Calu3 (cell line): ENCODE measurements at regions not wholly inside any gene's neighbourhood (a gene's known extent, or its start where the extent isn't known, plus 50 kb on each side); places are given as distances from the start of the nearest gene placed in this dataset.

Experiments
- BruUV-seq: library from RNA; stranded (reverse); fragments of 400-500 nt; replicated peaks from 2 replicates; lab custom pipeline; 2021; lab: Mats Ljungman, UMichigan
- CTCF ChIA-PET: fragments of 300-600 bp; sonication (Branson Sonifier 250); formaldehyde crosslinking; loops from one replicate; lab custom pipeline; 2022; ENCODE audit warnings: antibody characterized with exemption; lab: Charles Lee
- DNase-seq: peaks from one replicate; pipeline ENCODE4 v3.0.0; 2022
- H3K27ac Mint-ChIP-seq: one replicate; pipeline ENCODE4 v1.8.0; 2022; ENCODE audit warnings: mixed read lengths; ENCODE audit not compliant: unreplicated experiment
- H3K27me3 Mint-ChIP-seq: one replicate; pipeline ENCODE4 v1.8.0; 2022; ENCODE audit warnings: mixed read lengths; ENCODE audit not compliant: unreplicated experiment
- H3K36me3 Mint-ChIP-seq: one replicate; pipeline ENCODE4 v1.8.0; 2022; ENCODE audit warnings: mild to moderate bottlenecking, moderate library complexity, mixed read lengths; ENCODE audit not compliant: insufficient read depth, unreplicated experiment
- H3K4me1 Mint-ChIP-seq: one replicate; pipeline ENCODE4 v1.8.0; 2022; ENCODE audit warnings: mild to moderate bottlenecking, low read depth, mixed read lengths; ENCODE audit not compliant: unreplicated experiment
- H3K4me3 Mint-ChIP-seq: one replicate; pipeline ENCODE4 v1.8.0; 2022; ENCODE audit warnings: mild to moderate bottlenecking, low read depth, moderate library complexity, mixed read lengths; ENCODE audit not compliant: unreplicated experiment
- H3K9me3 Mint-ChIP-seq: one replicate; pipeline ENCODE4 v1.8.0; 2022; ENCODE audit warnings: low read depth, mixed read lengths; ENCODE audit not compliant: unreplicated experiment
- CTCF ChIP-seq: fragments of 200-600 bp; IDR thresholded peaks from one replicate; pipeline ENCODE4 v1.8.0; 2022; ENCODE audit warnings: antibody characterized with exemption; ENCODE audit not compliant: unreplicated experiment
- intact Hi-C: fragments of 100-400 bp; cut with micrococcal nuclease; formaldehyde crosslinking; loops from one replicate; pipeline ENCODE4 v1.10.0; 2022; ENCODE audit not compliant: unreplicated experiment

- TF ChIP-seq CTCF: no peak
- H3K27ac Mint-ChIP-seq: no peak overlapping the region
- H3K4me1 Mint-ChIP-seq: no peaks in the 10 kb centered on the region
- intact Hi-C loops: no loop called here
- no peaks in the 10 kb centered on the region for H3K36me3 Mint-ChIP-seq
- DNase-seq: no peak
- CTCF ChIA-PET: interaction anchor here (1.2 kb wide), 1 partner anchor 16 kb away, joined by 3 read pairs; no protein-coding TSS in a partner anchor
- H3K9me3 Mint-ChIP-seq: peaks cover 3% of the 10 kb centered on the region
- BruUV-seq: no TSS peak
- no peak overlapping the region for H3K4me3 Mint-ChIP-seq
- H3K27me3 Mint-ChIP-seq: no peaks in the 10 kb centered on the region
Measured at GRCh38 chr18:38297910-38298309, 732.3 kb upstream of the CELF4 start.

GRCh38 chr18:38290229-38290628 lies 724.6 kb upstream of the CELF4 start:
- intact Hi-C loops: no loop called here
- H3K27ac Mint-ChIP-seq: no peak overlapping the region
- H3K4me1 Mint-ChIP-seq: no peaks in the 10 kb centered on the region
- peaks cover 6% of the 10 kb centered on the region for H3K9me3 Mint-ChIP-seq
- DNase-seq: no peak
- H3K27me3 Mint-ChIP-seq: no peaks in the 10 kb centered on the region
- H3K36me3 Mint-ChIP-seq: no peaks in the 10 kb centered on the region
- H3K4me3 Mint-ChIP-seq: no peak overlapping the region
- TF ChIP-seq CTCF: no peak
- CTCF ChIA-PET: no interaction called here
- BruUV-seq: no TSS peak

GRCh38 chr18:38284972-38285371 lies 719.4 kb upstream of the CELF4 start:
- Mint-ChIP-seq H3K27me3 (no peaks in the 10 kb centered on the region), H3K4me3 (no peak overlapping the region), H3K9me3 (peaks cover 3% of the 10 kb centered on the region), H3K4me1 (no peaks in the 10 kb centered on the region), H3K36me3 (no peaks in the 10 kb centered on the region), H3K27ac (no peak overlapping the region)
- intact Hi-C loops: no loop called here
- CTCF ChIA-PET: no interaction called here
- no TSS peak for BruUV-seq
- no peak for TF ChIP-seq CTCF
- DNase-seq: no peak

GRCh38 chr18:38263066-38263465 lies 697.5 kb upstream of the CELF4 start:
- no peaks in the 10 kb centered on the region for H3K27me3 Mint-ChIP-seq
- TF ChIP-seq CTCF: no peak
- intact Hi-C loops: no loop called here
- CTCF ChIA-PET: no interaction called here
- no peaks in the 10 kb centered on the region for H3K36me3 Mint-ChIP-seq
- DNase-seq: no peak
- H3K4me3 Mint-ChIP-seq: no peak overlapping the region
- no peak overlapping the region for H3K27ac Mint-ChIP-seq
- BruUV-seq: no TSS peak
- no peaks in the 10 kb centered on the region for H3K4me1 Mint-ChIP-seq
- H3K9me3 Mint-ChIP-seq: no peaks in the 10 kb centered on the region
